Prostate gland (tissue), 2 donors: ENCODE measurements at regions not wholly inside any gene's neighbourhood (a gene's known extent, or its start where the extent isn't known, plus 50 kb on each side); places are given as distances from the start of the nearest gene placed in this dataset.

Experiments
- POLR2A ChIP-seq: fragments of 450-650 bp; IDR thresholded peaks from one replicate; pipeline ENCODE4 v1.6.1; 2016; ENCODE audit warnings: antibody characterized with exemption, mild to moderate bottlenecking
- POLR2AphosphoS5 ChIP-seq: sonication (generic); formaldehyde crosslinking; IDR thresholded peaks from one replicate; pipeline ENCODE4 v1.6.1; 2017; ENCODE audit warnings: antibody characterized with exemption
- TF ChIP-seq, protein P1 (sequence below), 4 experiments: fragments of 200-600 bp in 2 of 4; fragments of 450-650 bp in 2 of 4; sonication (generic) in 2 of 4; IDR thresholded peaks; 1 replicate in 3 of 4; 2 replicates in 1 of 4; pipeline ENCODE4 v1.5.1; 2016 to 2019; ENCODE audit warnings: antibody characterized with exemption in 4 of 4, mild to moderate bottlenecking in 2 of 4, moderate library complexity in 2 of 4

DNA sequence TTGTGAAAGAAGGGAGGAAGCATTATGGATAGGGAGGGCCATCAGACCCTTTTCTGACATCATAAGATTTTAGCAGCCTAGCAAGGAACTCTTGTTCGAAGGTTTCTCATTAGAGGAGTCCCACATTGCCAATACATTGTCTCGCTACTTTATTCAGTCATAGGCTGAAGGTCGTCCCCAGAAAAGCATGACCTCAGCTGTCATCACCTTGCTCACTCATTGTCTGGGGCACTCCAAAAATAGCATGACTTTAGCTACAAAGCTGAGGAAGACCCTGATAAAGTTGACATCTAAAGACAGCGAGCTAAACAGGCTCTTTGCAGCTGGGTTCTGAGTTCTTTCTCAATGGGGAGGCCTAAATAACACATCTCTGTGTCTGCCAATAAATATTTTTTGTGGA is 112.4 kb upstream of the PTPRR start:
- TF ChIP-seq, protein P1, sequence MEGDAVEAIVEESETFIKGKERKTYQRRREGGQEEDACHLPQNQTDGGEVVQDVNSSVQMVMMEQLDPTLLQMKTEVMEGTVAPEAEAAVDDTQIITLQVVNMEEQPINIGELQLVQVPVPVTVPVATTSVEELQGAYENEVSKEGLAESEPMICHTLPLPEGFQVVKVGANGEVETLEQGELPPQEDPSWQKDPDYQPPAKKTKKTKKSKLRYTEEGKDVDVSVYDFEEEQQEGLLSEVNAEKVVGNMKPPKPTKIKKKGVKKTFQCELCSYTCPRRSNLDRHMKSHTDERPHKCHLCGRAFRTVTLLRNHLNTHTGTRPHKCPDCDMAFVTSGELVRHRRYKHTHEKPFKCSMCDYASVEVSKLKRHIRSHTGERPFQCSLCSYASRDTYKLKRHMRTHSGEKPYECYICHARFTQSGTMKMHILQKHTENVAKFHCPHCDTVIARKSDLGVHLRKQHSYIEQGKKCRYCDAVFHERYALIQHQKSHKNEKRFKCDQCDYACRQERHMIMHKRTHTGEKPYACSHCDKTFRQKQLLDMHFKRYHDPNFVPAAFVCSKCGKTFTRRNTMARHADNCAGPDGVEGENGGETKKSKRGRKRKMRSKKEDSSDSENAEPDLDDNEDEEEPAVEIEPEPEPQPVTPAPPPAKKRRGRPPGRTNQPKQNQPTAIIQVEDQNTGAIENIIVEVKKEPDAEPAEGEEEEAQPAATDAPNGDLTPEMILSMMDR (IDR thresholded peaks at IDR 0.05) = no peak
- TF ChIP-seq POLR2AphosphoS5 (no peak), POLR2A (no peak)
